Upper lobe of left lung (tissue), 4 donors: ENCODE measurements at regions not wholly inside any gene's neighbourhood (a gene's known extent, or its start where the extent isn't known, plus 50 kb on each side); places are given as distances from the start of the nearest gene placed in this dataset.
"Not testable (repeated sequence)": the region's sequence is repeated elsewhere in the genome, so short reads cannot be mapped to it uniquely, and the experiment has no call there.

Source experiments
- CTCF ChIP-seq, 6 experiments: fragments of 450-650 bp in 4 of 6; fragments of 200-600 bp in 2 of 6; sonication (generic) in 2 of 6; IDR thresholded peaks; one replicate each; pipeline ENCODE4 v1.5.1; 2016 to 2019; ENCODE audit warnings: antibody characterized with exemption in 6 of 6
- POLR2A ChIP-seq, 4 donors: fragments of 450-650 bp; IDR thresholded peaks; one replicate each; pipeline ENCODE4 v1.5.1; 2016 to 2017; ENCODE audit warnings: antibody characterized with exemption in 4 of 4, mild to moderate bottlenecking in 2 of 4
- POLR2AphosphoS5 ChIP-seq, 2 donors: sonication (generic); formaldehyde crosslinking; IDR thresholded peaks; one replicate each; pipeline ENCODE4 v1.5.1; 2017; ENCODE audit warnings: antibody characterized with exemption in 2 of 2

DNA sequence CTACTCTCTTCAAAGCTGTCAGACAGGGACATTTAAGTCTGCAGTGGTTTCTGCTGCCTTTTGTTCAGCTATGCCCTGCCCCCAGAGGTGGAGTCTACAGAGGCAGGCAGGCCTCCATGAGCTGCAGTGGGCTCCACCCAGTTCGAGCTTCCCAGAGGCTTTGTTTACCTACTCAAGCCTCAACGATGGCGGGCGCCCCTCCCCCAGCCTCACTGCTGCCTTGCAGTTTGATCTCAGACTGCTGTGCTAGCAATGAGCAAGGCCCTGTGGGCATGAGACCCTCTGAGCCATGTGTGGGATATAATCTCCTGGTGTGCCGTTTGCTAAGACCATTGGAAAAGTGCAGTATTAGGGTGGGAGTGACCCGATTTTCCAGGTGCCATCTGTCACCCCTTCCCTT lies 82.5 kb upstream of the POC5 start:
- TF ChIP-seq CTCF, POLR2A, POLR2AphosphoS5 (IDR thresholded peaks at IDR 0.05): not testable (repeated sequence)
